DND-41 (cell line): ENCODE measurements at regions not wholly inside any gene's neighbourhood (a gene's known extent, or its start where the extent isn't known, plus 50 kb on each side); places are given as distances from the start of the nearest gene placed in this dataset.

Experiments used
- ATAC-seq: fragments of 200-7000 bp; cut with Tn5 transposase; 3 replicates; pipeline ENCODE4 v1.9.1; 2021; ENCODE audit warnings: low read depth; ENCODE audit not compliant: insufficient read depth
- DNase-seq: peaks from one replicate; pipeline ENCODE4 v3.0.0-alpha.2; 2020
- H2AFZ ChIP-seq: 2 replicates; pipeline ENCODE4 v1.6.0; 2012; ENCODE audit warnings: low read depth, low read length
- H3K27ac ChIP-seq: 2 replicates; pipeline ENCODE4 v1.5.1; 2012; ENCODE audit warnings: low read length, inconsistent platforms
- H3K27me3 ChIP-seq: fragments of 200-600 bp; sonication (generic); 2 replicates; pipeline ENCODE4 v1.6.0; 2012; ENCODE audit warnings: low read length, mild to moderate bottlenecking, inconsistent platforms; ENCODE audit not compliant: insufficient read depth, poor library complexity
- H3K36me3 ChIP-seq: 2 replicates; pipeline ENCODE4 v1.5.1; 2012; ENCODE audit warnings: low read length, inconsistent platforms; ENCODE audit not compliant: insufficient read depth
- H3K4me1 ChIP-seq: 2 replicates; pipeline ENCODE4 v1.5.1; 2012; ENCODE audit warnings: mild to moderate bottlenecking, low read length; ENCODE audit not compliant: insufficient read depth
- H3K4me2 ChIP-seq: 2 replicates; pipeline ENCODE4 v1.6.0; 2012; ENCODE audit warnings: mild to moderate bottlenecking, moderate library complexity, low read length, inconsistent platforms; ENCODE audit not compliant: insufficient read depth
- H3K4me3 ChIP-seq, 2 experiments: fragments of 200-600 bp in 1 of 2; shearing (Covaris generic) in 1 of 2; 2 replicates each; pipeline ENCODE4 v1.5.1; 2012 to 2016; ENCODE audit warnings: inconsistent platforms in 2 of 2, low read length in 2 of 2, mild to moderate bottlenecking in 2 of 2, low read depth in 1 of 2, moderate library complexity in 1 of 2
- H3K79me2 ChIP-seq: 2 replicates; pipeline ENCODE4 v1.6.0; 2012; ENCODE audit warnings: low read length, inconsistent platforms; ENCODE audit not compliant: insufficient read depth
- H3K9ac ChIP-seq: 2 replicates; pipeline ENCODE4 v1.6.0; 2012; ENCODE audit warnings: low read depth, mild to moderate bottlenecking, inconsistent platforms, low read length, moderate library complexity
- H3K9me3 ChIP-seq: 2 replicates; pipeline ENCODE4 v1.5.1; 2012; ENCODE audit warnings: low read length, moderate library complexity, mild to moderate bottlenecking, inconsistent platforms; ENCODE audit not compliant: insufficient read depth, severe bottlenecking
- H4K20me1 ChIP-seq: 2 replicates; pipeline ENCODE4 v1.6.0; 2012; ENCODE audit warnings: low read length; ENCODE audit not compliant: insufficient read depth
- EZH2 ChIP-seq: IDR thresholded peaks from 3 replicates; pipeline ENCODE4 v1.6.1; 2012; ENCODE audit warnings: borderline replicate concordance, low read depth, mild to moderate bottlenecking, moderate library complexity, low read length, inconsistent platforms; ENCODE audit not compliant: severe bottlenecking
- TF ChIP-seq, protein P1 (sequence below): IDR thresholded peaks from 2 replicates; pipeline ENCODE4 v1.5.1; 2012; ENCODE audit warnings: borderline replicate concordance, low read length, moderate library complexity, mild to moderate bottlenecking; ENCODE audit not compliant: poor library complexity, severe bottlenecking; ENCODE audit errors: extremely low read depth

DNA sequence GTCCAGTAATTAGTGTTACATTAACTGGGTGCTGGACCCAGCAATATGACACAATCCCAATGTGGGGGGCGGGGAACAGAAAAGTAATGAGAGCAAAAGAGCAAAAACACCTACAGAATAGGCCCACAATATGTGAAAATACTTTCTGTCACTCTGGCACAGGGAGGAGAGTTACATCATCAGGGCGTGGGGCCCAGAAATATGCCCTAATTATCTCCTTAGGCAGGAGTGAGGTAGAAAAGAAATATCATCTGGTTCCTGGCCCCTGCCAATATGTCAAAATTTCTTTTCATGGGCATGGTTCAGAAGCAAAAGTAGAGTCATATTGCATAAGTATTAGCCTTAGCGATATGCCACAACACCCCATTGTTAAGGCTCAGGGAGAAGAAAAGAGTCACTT is 959.8 kb upstream of the TSPY4 start:
- DNase-seq = no peak
- no peaks in the 10 kb centered on the region for H3K36me3 ChIP-seq
- H3K27ac ChIP-seq = no peak overlapping the region
- H3K4me1 ChIP-seq = no peaks in the 10 kb centered on the region
- H3K9ac ChIP-seq = no peak overlapping the region
- H3K27me3 ChIP-seq = no peaks in the 10 kb centered on the region
- no peak overlapping the region for H2AFZ ChIP-seq
- no peaks in the 10 kb centered on the region for H3K79me2 ChIP-seq
- H3K4me3 ChIP-seq = no peak overlapping the region
- H3K4me2 ChIP-seq = no peak overlapping the region
- no peak for ATAC-seq
- H3K9me3 ChIP-seq = no peaks in the 10 kb centered on the region
- TF ChIP-seq, protein P1, sequence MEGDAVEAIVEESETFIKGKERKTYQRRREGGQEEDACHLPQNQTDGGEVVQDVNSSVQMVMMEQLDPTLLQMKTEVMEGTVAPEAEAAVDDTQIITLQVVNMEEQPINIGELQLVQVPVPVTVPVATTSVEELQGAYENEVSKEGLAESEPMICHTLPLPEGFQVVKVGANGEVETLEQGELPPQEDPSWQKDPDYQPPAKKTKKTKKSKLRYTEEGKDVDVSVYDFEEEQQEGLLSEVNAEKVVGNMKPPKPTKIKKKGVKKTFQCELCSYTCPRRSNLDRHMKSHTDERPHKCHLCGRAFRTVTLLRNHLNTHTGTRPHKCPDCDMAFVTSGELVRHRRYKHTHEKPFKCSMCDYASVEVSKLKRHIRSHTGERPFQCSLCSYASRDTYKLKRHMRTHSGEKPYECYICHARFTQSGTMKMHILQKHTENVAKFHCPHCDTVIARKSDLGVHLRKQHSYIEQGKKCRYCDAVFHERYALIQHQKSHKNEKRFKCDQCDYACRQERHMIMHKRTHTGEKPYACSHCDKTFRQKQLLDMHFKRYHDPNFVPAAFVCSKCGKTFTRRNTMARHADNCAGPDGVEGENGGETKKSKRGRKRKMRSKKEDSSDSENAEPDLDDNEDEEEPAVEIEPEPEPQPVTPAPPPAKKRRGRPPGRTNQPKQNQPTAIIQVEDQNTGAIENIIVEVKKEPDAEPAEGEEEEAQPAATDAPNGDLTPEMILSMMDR = no peak
- no peak for TF ChIP-seq EZH2
- no peaks in the 10 kb centered on the region for H4K20me1 ChIP-seq

DNA sequence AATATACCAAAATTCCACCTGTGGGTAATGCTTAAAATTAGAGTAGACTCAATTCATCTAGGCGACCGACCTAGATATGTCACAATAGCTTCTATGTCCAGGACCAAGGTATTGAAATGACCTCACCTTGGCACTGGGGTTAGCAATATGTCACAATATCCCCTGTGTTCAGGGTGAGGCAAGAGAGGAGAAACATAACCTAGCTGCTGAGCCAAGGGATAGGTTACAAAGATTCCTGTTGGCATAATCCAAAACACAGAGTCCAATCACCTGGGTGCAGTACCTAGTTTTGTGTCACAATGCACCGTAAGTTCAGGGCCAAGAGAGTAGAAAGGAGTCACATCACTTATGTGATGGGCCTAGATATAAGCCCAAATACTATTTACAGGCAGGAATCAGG is 957.5 kb upstream of the TSPY4 start:
- no peak for DNase-seq
- no peaks in the 10 kb centered on the region for H3K79me2 ChIP-seq
- H3K4me1 ChIP-seq = no peaks in the 10 kb centered on the region
- H3K27me3 ChIP-seq = no peaks in the 10 kb centered on the region
- no peak overlapping the region for H2AFZ ChIP-seq
- ATAC-seq = no peak
- no peaks in the 10 kb centered on the region for H3K9me3 ChIP-seq
- TF ChIP-seq EZH2 = no peak
- H4K20me1 ChIP-seq = no peaks in the 10 kb centered on the region
- H3K4me2 ChIP-seq = no peak overlapping the region
- H3K9ac ChIP-seq = no peak overlapping the region
- no peak overlapping the region for H3K4me3 ChIP-seq
- no peaks in the 10 kb centered on the region for H3K36me3 ChIP-seq
- no peak overlapping the region for H3K27ac ChIP-seq

DNA sequence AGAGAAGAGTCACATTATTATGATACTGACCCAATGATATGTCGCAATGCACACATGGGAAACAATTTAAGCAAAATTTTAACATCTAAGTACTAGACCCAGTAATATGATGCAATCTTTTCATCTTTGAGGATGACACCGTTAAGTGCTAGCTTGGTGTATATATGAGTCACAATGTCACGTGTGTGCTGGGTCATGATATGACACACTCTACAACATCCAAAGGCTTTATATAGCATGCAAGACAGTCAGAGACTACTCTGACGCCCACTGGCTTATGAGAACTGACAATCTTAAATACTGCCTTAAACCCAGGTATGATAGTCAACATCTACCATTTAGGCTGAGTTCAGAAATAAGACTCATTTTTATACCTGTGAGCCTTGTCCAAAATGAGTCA is 955.8 kb upstream of the TSPY4 start:
- no peaks in the 10 kb centered on the region for H3K9me3 ChIP-seq
- no peaks in the 10 kb centered on the region for H3K36me3 ChIP-seq
- ATAC-seq = no peak

DNA sequence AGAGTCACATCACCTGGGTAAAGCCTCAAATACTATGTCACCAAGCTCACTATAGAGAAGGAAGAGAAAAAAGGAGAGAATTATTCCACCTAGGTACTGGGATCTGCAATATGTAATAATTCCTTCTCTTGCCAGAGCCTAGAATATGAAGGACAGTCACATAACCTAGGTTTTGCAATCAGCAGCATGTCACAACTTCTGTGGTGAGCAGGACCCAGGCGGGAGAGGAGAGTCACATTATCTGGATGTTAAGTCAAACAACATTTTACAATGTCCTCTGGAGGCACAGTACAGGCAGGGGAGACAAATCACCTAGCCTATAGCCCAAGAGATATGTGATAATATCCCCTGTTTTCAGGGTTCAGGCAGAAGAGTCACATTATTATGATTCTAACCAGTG is 951.2 kb upstream of the TSPY4 start:
- H3K4me3 ChIP-seq = no peak overlapping the region
- H3K27ac ChIP-seq = no peak overlapping the region
- no peaks in the 10 kb centered on the region for H3K36me3 ChIP-seq
- TF ChIP-seq, protein P1 = no peak
- TF ChIP-seq EZH2 = no peak
- no peaks in the 10 kb centered on the region for H3K4me1 ChIP-seq
- no peak overlapping the region for H3K9ac ChIP-seq
- ATAC-seq (no peak), DNase-seq (no peak)
- no peak overlapping the region for H2AFZ ChIP-seq
- H3K79me2 ChIP-seq = no peaks in the 10 kb centered on the region
- no peaks in the 10 kb centered on the region for H3K9me3 ChIP-seq
- H3K27me3 ChIP-seq = no peaks in the 10 kb centered on the region
- no peak overlapping the region for H3K4me2 ChIP-seq
- no peaks in the 10 kb centered on the region for H4K20me1 ChIP-seq

More for the DNA sequence above, 955.8 kb upstream of the TSPY4 start:
- H3K4me1 ChIP-seq = no peaks in the 10 kb centered on the region
- TF ChIP-seq, protein P1 = no peak
- no peak for TF ChIP-seq EZH2
- H3K27ac ChIP-seq = no peak overlapping the region
- DNase-seq = no peak
- H2AFZ ChIP-seq = no peak overlapping the region
- H4K20me1 ChIP-seq = no peaks in the 10 kb centered on the region
- no peak overlapping the region for H3K4me3 ChIP-seq
- no peak overlapping the region for H3K4me2 ChIP-seq
- H3K9ac ChIP-seq = no peak overlapping the region
- H3K79me2 ChIP-seq = no peaks in the 10 kb centered on the region
- no peaks in the 10 kb centered on the region for H3K27me3 ChIP-seq
